DND-41 (cell line): ENCODE measurements at regions not wholly inside any gene's neighbourhood (a gene's known extent, or its start where the extent isn't known, plus 50 kb on each side); places are given as distances from the start of the nearest gene placed in this dataset.

Experiments used
- ATAC-seq: fragments of 200-7000 bp; cut with Tn5 transposase; 3 replicates; pipeline ENCODE4 v1.9.1; 2021; ENCODE audit warnings: low read depth; ENCODE audit not compliant: insufficient read depth
- DNase-seq: peaks from one replicate; pipeline ENCODE4 v3.0.0-alpha.2; 2020
- H2AFZ ChIP-seq: 2 replicates; pipeline ENCODE4 v1.6.0; 2012; ENCODE audit warnings: low read depth, low read length
- H3K27ac ChIP-seq: 2 replicates; pipeline ENCODE4 v1.5.1; 2012; ENCODE audit warnings: low read length, inconsistent platforms
- H3K27me3 ChIP-seq: fragments of 200-600 bp; sonication (generic); 2 replicates; pipeline ENCODE4 v1.6.0; 2012; ENCODE audit warnings: low read length, mild to moderate bottlenecking, inconsistent platforms; ENCODE audit not compliant: insufficient read depth, poor library complexity
- H3K36me3 ChIP-seq: 2 replicates; pipeline ENCODE4 v1.5.1; 2012; ENCODE audit warnings: low read length, inconsistent platforms; ENCODE audit not compliant: insufficient read depth
- H3K4me1 ChIP-seq: 2 replicates; pipeline ENCODE4 v1.5.1; 2012; ENCODE audit warnings: mild to moderate bottlenecking, low read length; ENCODE audit not compliant: insufficient read depth
- H3K4me2 ChIP-seq: 2 replicates; pipeline ENCODE4 v1.6.0; 2012; ENCODE audit warnings: mild to moderate bottlenecking, moderate library complexity, low read length, inconsistent platforms; ENCODE audit not compliant: insufficient read depth
- H3K4me3 ChIP-seq, 2 experiments: fragments of 200-600 bp in 1 of 2; shearing (Covaris generic) in 1 of 2; 2 replicates each; pipeline ENCODE4 v1.5.1; 2012 to 2016; ENCODE audit warnings: inconsistent platforms in 2 of 2, low read length in 2 of 2, mild to moderate bottlenecking in 2 of 2, low read depth in 1 of 2, moderate library complexity in 1 of 2
- H3K79me2 ChIP-seq: 2 replicates; pipeline ENCODE4 v1.6.0; 2012; ENCODE audit warnings: low read length, inconsistent platforms; ENCODE audit not compliant: insufficient read depth
- H3K9ac ChIP-seq: 2 replicates; pipeline ENCODE4 v1.6.0; 2012; ENCODE audit warnings: low read depth, mild to moderate bottlenecking, inconsistent platforms, low read length, moderate library complexity
- H3K9me3 ChIP-seq: 2 replicates; pipeline ENCODE4 v1.5.1; 2012; ENCODE audit warnings: low read length, moderate library complexity, mild to moderate bottlenecking, inconsistent platforms; ENCODE audit not compliant: insufficient read depth, severe bottlenecking
- H4K20me1 ChIP-seq: 2 replicates; pipeline ENCODE4 v1.6.0; 2012; ENCODE audit warnings: low read length; ENCODE audit not compliant: insufficient read depth
- EZH2 ChIP-seq: IDR thresholded peaks from 3 replicates; pipeline ENCODE4 v1.6.1; 2012; ENCODE audit warnings: borderline replicate concordance, low read depth, mild to moderate bottlenecking, moderate library complexity, low read length, inconsistent platforms; ENCODE audit not compliant: severe bottlenecking
- TF ChIP-seq, protein P1 (sequence below): IDR thresholded peaks from 2 replicates; pipeline ENCODE4 v1.5.1; 2012; ENCODE audit warnings: borderline replicate concordance, low read length, moderate library complexity, mild to moderate bottlenecking; ENCODE audit not compliant: poor library complexity, severe bottlenecking; ENCODE audit errors: extremely low read depth

DNA sequence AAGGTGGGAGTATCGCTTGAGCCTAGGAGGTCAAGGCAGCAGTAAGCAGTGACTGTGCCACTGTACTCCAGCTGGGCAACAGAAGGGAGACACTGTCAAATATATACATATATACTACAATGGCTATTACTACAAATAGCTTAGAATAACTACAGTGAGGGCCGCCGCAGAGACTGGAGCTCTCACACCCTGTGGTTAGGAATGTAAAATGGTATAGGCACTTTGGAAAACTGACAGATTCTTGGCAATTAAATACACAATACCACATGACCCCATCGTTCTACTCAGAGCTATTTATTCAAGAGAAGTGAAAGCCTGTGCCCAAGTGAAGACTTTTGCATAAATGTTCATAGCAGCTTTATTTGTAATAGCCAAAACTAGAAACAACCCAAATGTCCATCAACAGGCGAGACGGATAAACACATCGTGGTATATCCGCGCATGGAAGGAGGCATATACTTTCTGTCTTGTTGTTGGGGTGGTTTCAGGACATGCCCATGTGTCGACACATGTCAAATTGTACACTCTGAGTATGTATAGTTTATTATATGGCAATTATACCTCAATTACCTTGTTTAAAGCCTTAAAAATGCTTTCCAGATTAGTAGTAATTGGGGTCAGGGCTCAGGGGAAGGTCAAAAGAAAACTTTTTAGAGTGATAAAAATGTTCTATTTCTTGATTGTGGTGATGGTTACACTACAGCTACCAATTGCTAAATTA is 123.4 kb downstream of the RIPK4 start:
- no peaks in the 10 kb centered on the region for H4K20me1 ChIP-seq
- ATAC-seq (no peak), DNase-seq (no peak)
- no peak overlapping the region for H3K27ac ChIP-seq
- no peak overlapping the region for H3K9ac ChIP-seq
- H3K9me3 ChIP-seq = no peaks in the 10 kb centered on the region
- H3K36me3 ChIP-seq = no peaks in the 10 kb centered on the region
- no peak overlapping the region for H2AFZ ChIP-seq
- H3K79me2 ChIP-seq = no peaks in the 10 kb centered on the region
- no peak for TF ChIP-seq EZH2
- TF ChIP-seq, protein P1, sequence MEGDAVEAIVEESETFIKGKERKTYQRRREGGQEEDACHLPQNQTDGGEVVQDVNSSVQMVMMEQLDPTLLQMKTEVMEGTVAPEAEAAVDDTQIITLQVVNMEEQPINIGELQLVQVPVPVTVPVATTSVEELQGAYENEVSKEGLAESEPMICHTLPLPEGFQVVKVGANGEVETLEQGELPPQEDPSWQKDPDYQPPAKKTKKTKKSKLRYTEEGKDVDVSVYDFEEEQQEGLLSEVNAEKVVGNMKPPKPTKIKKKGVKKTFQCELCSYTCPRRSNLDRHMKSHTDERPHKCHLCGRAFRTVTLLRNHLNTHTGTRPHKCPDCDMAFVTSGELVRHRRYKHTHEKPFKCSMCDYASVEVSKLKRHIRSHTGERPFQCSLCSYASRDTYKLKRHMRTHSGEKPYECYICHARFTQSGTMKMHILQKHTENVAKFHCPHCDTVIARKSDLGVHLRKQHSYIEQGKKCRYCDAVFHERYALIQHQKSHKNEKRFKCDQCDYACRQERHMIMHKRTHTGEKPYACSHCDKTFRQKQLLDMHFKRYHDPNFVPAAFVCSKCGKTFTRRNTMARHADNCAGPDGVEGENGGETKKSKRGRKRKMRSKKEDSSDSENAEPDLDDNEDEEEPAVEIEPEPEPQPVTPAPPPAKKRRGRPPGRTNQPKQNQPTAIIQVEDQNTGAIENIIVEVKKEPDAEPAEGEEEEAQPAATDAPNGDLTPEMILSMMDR = no peak
- no peak overlapping the region for H3K4me3 ChIP-seq
- H3K4me1 ChIP-seq = no peaks in the 10 kb centered on the region
- no peaks in the 10 kb centered on the region for H3K27me3 ChIP-seq
- no peak overlapping the region for H3K4me2 ChIP-seq

DNA sequence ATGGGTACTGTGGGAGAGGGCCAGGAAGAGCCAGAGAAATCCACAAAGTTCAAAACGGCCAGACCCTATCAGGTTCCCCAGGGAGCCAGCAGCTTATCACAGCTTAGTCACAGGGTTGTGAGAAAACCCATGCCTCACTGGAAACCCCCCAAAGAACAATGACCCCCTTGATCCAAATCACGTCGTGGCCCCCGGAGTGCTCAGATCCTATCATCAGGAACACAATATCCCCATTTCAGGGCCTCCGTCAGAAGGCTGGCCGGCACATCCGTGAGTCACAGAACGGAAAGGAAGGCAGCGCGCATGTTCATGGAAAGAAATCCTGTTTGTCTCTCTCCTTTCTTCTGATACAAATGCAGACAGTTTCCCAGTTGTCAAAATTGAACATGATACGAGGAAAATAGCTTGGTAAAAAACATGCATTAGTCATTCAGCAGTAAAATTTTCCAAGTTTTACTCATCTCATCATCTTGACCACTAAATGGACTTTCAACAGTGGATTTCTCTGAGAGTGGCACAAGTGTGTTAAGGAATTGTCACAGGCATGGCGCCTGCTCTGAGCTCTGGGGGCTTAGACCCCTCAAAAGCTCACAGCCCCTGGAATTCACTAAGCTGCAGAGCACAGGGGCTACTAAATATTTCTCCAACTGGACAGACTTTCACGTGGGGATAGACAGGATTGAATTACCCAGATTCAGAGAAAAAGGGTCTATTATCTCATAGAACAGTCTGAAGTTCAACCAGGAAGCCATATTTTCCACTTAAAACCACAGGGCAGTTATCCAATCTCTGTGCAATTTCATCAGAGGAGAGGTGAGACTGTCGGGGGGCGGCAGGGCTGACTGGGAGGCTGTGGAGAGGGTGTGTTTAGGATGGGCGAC is 124.8 kb downstream of the RIPK4 start:
- H3K9ac ChIP-seq = no peak overlapping the region
- 0 out of 2 replicates have a peak overlapping the region, but pooled peaks have one; percentile 28 for H2AFZ ChIP-seq
- H4K20me1 ChIP-seq = no peaks in the 10 kb centered on the region
- no peaks in the 10 kb centered on the region for H3K27me3 ChIP-seq
- H3K27ac ChIP-seq = no peak overlapping the region
- no peak overlapping the region for H3K4me3 ChIP-seq
- ATAC-seq (no peak), DNase-seq (no peak)
- H3K4me2 ChIP-seq = no peak overlapping the region
- H3K36me3 ChIP-seq = no peaks in the 10 kb centered on the region
- no peaks in the 10 kb centered on the region for H3K79me2 ChIP-seq
- H3K4me1 ChIP-seq = no peaks in the 10 kb centered on the region
- no peaks in the 10 kb centered on the region for H3K9me3 ChIP-seq
- TF ChIP-seq, protein P1 = no peak

DNA sequence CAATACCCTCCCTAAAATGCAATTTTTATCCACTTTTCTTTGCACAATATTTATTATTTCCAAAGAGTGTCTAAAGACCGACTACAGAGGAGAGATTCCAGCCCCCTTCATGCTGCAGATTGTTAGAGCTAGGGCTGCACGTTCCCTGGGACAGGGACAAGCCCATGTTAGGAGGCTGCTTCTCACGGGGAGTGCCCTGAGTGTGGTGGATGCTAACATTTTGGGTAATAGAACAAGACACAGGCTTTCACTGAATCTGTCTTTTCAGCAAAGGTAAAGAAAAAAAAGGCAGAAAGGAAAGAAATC is 125.4 kb downstream of the RIPK4 start:
- DNase-seq (no peak), ATAC-seq (no peak)
- no peak overlapping the region for H3K4me3 ChIP-seq
- H3K4me1 ChIP-seq = no peaks in the 10 kb centered on the region
- H3K9ac ChIP-seq = no peak overlapping the region
- no peaks in the 10 kb centered on the region for H3K27me3 ChIP-seq
- no peaks in the 10 kb centered on the region for H3K9me3 ChIP-seq
- H2AFZ ChIP-seq = no peak overlapping the region
- H3K27ac ChIP-seq = no peak overlapping the region
- H3K79me2 ChIP-seq = no peaks in the 10 kb centered on the region
- no peaks in the 10 kb centered on the region for H3K36me3 ChIP-seq
- H4K20me1 ChIP-seq = no peaks in the 10 kb centered on the region
- H3K4me2 ChIP-seq = no peak overlapping the region
- TF ChIP-seq, protein P1 = no peak
- no peak for TF ChIP-seq EZH2
